NB4 (cell line): ENCODE measurements at regions not wholly inside any gene's neighbourhood (a gene's known extent, or its start where the extent isn't known, plus 50 kb on each side); places are given as distances from the start of the nearest gene placed in this dataset.

Experiments
- DNase-seq: peaks from one replicate; pipeline ENCODE4 v3.0.0; 2010; ENCODE audit warnings: low read depth
- H3K4me3 ChIP-seq: one replicate; pipeline ENCODE4 v1.5.1; 2011; ENCODE audit warnings: mild to moderate bottlenecking, low read depth, low read length, moderate library complexity
- MYC ChIP-seq: IDR thresholded peaks from 2 replicates; pipeline ENCODE4 v1.6.1; 2011; ENCODE audit warnings: low read depth, low read length
- POLR2A ChIP-seq: IDR thresholded peaks from 2 replicates; pipeline ENCODE4 v1.6.1; 2011; ENCODE audit warnings: mild to moderate bottlenecking; ENCODE audit not compliant: insufficient read length; ENCODE audit errors: extremely low read depth
- TF ChIP-seq, protein P1 (sequence below): IDR thresholded peaks from one replicate; pipeline ENCODE4 v1.5.1; 2012; ENCODE audit warnings: low read depth, low read length
- TF ChIP-seq, protein P2 (sequence below): IDR thresholded peaks from 2 replicates; pipeline ENCODE4 v1.6.1; 2011; ENCODE audit warnings: low read depth, low read length

DNA sequence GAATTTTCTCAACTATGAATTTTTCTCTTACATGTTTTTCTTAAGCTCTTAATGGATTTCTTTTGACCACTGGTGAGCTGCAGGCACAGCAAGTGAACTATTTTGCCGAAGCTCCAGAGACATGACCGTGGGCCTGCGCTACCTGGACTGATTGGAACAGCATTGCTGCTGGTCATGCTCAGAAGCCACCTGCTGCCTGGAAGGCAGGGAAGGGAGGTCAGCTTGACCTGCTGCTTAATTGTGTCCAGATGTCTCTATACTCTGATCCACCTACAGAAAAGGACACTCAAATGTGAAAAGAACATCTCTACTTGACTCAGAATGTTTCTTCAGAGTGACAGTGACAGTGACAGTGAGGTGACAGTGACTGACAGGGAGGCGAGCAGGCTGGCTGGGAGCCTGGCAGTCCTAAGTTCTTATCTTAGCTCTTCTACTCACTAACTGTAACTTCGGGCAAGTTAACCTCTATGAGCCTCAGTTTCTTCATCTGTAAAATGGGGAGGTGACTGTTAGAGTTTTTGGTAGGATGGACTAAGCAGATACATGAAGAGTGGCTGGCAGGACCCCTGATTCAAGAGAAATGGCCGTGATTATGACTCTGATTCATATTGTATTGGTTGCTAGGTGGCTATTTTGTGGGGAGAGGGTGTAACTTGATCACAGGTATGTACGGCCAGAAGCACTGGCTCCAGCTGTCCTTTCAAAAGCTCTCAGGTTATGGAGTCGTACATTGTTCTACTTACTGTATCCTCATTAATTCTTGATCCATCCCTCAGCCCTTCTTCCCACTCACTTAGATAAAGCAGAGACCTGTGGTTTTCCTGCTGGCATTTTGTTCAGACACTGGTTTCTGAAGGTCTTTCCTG, 54.8 kb upstream of the DLG1 start:
- TF ChIP-seq, protein P1, sequence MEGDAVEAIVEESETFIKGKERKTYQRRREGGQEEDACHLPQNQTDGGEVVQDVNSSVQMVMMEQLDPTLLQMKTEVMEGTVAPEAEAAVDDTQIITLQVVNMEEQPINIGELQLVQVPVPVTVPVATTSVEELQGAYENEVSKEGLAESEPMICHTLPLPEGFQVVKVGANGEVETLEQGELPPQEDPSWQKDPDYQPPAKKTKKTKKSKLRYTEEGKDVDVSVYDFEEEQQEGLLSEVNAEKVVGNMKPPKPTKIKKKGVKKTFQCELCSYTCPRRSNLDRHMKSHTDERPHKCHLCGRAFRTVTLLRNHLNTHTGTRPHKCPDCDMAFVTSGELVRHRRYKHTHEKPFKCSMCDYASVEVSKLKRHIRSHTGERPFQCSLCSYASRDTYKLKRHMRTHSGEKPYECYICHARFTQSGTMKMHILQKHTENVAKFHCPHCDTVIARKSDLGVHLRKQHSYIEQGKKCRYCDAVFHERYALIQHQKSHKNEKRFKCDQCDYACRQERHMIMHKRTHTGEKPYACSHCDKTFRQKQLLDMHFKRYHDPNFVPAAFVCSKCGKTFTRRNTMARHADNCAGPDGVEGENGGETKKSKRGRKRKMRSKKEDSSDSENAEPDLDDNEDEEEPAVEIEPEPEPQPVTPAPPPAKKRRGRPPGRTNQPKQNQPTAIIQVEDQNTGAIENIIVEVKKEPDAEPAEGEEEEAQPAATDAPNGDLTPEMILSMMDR = no peak
- no peak for TF ChIP-seq POLR2A
- TF ChIP-seq, protein P2, sequence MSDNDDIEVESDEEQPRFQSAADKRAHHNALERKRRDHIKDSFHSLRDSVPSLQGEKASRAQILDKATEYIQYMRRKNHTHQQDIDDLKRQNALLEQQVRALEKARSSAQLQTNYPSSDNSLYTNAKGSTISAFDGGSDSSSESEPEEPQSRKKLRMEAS = no peak
- TF ChIP-seq MYC = no peak
- no peak for DNase-seq
- no peak overlapping the region for H3K4me3 ChIP-seq

DNA sequence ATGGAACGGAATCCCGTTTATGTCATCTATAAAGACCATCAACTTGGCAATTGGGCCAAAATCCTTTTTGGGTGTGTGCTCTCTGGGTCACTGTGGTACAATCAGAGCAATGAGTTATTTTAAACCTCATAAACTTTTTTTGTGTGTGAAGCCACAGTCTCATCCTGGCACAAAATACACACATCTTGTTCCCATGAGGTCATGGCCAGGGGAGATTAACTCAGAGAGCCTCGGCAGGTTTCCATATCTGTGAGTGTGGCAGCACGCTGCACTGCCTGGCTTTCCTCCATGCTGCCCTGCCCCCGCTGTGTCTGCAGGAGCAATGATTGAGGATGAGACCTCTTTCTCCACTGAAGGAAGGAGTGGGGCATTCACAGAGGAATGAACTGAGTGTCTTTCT, 54.0 kb upstream of the DLG1 start:
- H3K4me3 ChIP-seq = no peak overlapping the region
- DNase-seq = no peak
- TF ChIP-seq, protein P1 = no peak
- TF ChIP-seq, protein P2 = no peak

DNA sequence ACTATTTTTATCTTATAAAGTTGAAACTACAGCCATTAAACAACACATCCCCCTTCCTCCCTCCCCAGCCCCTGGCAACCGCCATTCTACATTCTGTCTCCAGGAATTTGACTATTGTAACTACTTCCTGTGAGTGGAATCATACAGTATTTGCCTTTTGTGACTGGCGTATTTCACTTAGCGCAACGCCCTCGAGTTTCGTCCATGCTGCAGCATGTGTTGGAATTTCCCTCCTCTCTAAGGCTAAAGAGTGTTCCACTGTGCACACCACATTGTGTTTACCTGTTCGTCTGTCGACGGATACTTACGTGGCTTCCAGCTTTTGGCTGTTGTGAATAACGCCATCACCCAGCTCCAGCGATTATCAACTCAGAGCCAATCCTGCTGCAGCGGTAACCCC, 52.0 kb upstream of the DLG1 start:
- H3K4me3 ChIP-seq = no peak overlapping the region
- DNase-seq = no peak
- TF ChIP-seq, protein P2 = no peak

DNA sequence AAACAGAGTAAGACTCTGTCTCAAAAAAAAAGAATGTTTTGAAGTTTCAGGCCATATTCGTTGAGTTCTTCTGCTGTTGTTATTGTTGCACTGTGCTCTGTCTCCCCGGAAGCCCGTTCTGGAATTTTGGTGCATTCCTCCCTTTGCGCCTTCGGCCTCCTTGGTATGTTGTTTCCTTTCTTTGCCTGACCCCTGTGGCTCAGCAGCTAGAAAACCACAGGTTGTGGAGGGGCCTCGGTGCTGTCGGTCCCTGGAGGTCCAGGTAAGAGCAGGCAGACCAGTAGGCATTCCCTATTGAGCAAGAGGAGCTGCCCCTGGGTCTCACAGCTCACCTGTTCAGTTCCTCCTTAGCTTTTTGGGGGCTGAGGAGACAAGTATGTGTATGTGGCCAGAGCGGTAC, 51.0 kb upstream of the DLG1 start:
- no peak for DNase-seq
- TF ChIP-seq MYC (no peak), POLR2A (no peak)
- TF ChIP-seq, protein P2 = no peak
- TF ChIP-seq, protein P1 = no peak
- no peak overlapping the region for H3K4me3 ChIP-seq
